ENCODE measurements at regions not wholly inside any gene's neighbourhood (a gene's known extent, or its start where the extent isn't known, plus 50 kb on each side); places are given as distances from the start of the nearest gene placed in this dataset.

- no peaks in the 10 kb centered on the region for H3K27me3 Mint-ChIP-seq (ENCODE audit: insufficient read depth)
- H3K9me3 Mint-ChIP-seq, result no peaks in the 10 kb centered on the region
- H3K4me3 ChIP-seq (ENCODE audit: low read length), result no peak overlapping the region
- peaks cover 4% of the 10 kb centered on the region for H3K36me3 ChIP-seq (ENCODE audit: control insufficient read depth, insufficient read depth, low read length)
- no peak for TF ChIP-seq CTCF (conservative IDR thresholded peaks at IDR 0.05)
- no peak overlapping the region for H3K27ac Mint-ChIP-seq
- DNase-seq, result no peak
- H3K27ac ChIP-seq (ENCODE audit: low read depth, low read length), result no peak overlapping the region
- no peak overlapping the region for H3K9ac ChIP-seq (ENCODE audit: extremely low read depth, low read length, poor library complexity, severe bottlenecking)
- peaks cover 4% of the 10 kb centered on the region for H3K4me1 Mint-ChIP-seq
- no peak overlapping the region for H3K4me3 Mint-ChIP-seq
- peaks cover 35% of the 10 kb centered on the region for H3K36me3 Mint-ChIP-seq (ENCODE audit: low read depth)
- no peaks in the 10 kb centered on the region for H3K27me3 ChIP-seq (ENCODE audit: control insufficient read depth, insufficient read depth, low read length, poor library complexity, severe bottlenecking)
- H3K9me3 ChIP-seq (ENCODE audit: control insufficient read depth, low read length), result no peaks in the 10 kb centered on the region
- H3K4me1 ChIP-seq (ENCODE audit: control insufficient read depth, insufficient read depth, low read length), result no peaks in the 10 kb centered on the region
- WGBS, 2 experiments (ENCODE audit: insufficient coverage in 1 of 2, insufficient read length in 1 of 2), result 87 to 90% methylated on average over 7 to 8 of the region's 8 CpGs
Measured at GRCh38 chr12:124413915-124414314, 119.0 kb downstream of the RFLNA start.

DNA sequence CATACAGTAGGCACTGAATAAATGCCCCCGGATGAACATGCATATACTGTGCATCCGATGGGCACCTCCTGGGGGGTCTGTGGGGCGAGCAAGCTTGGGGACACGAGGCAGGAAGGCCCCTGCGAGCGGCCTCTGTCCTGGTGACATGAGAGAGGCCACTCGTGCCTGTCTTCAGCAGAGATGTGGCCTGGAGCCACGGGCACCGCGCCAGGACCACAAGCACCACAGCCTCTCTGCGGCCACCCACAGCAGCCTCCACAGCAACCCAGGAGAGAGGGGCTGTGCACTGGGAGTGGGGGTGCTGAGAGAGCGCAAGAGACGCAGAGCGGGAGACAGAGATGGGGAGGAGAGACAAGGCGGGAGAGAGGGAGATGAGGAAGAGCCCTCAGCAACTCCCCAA lies 118.5 kb downstream of the RFLNA start:
- no peak for DNase-seq
- no peak overlapping the region for H3K27ac Mint-ChIP-seq
- H3K9me3 Mint-ChIP-seq, result no peaks in the 10 kb centered on the region

GRCh38 chr12:124412646-124413015 lies 117.7 kb downstream of the RFLNA start:
- Histone ChIP-seq H3K9me3 (ENCODE audit: control insufficient read depth, low read length) (no peaks in the 10 kb centered on the region), H3K27me3 (ENCODE audit: control insufficient read depth, insufficient read depth, low read length, poor library complexity, severe bottlenecking) (no peaks in the 10 kb centered on the region), H3K27ac (ENCODE audit: low read depth, low read length) (no peak overlapping the region), H3K4me1 (ENCODE audit: control insufficient read depth, insufficient read depth, low read length) (no peaks in the 10 kb centered on the region), H3K36me3 (ENCODE audit: control insufficient read depth, insufficient read depth, low read length) (peaks cover 4% of the 10 kb centered on the region), H3K9ac (ENCODE audit: extremely low read depth, low read length, poor library complexity, severe bottlenecking) (no peak overlapping the region), H3K4me3 (ENCODE audit: low read length) (no peak overlapping the region)
- Mint-ChIP-seq H3K27me3 (ENCODE audit: insufficient read depth) (no peaks in the 10 kb centered on the region), H3K36me3 (ENCODE audit: low read depth) (peaks cover 25% of the 10 kb centered on the region), H3K27ac (no peak overlapping the region), H3K4me1 (peaks cover 4% of the 10 kb centered on the region), H3K9me3 (no peaks in the 10 kb centered on the region), H3K4me3 (no peak overlapping the region)
- no peak for TF ChIP-seq CTCF (conservative IDR thresholded peaks at IDR 0.05)
- no peak for DNase-seq
- 95% methylated on average over 6 to 13 of the region's 13 CpGs for WGBS, 2 experiments (ENCODE audit: insufficient coverage in 1 of 2, insufficient read length in 1 of 2)

More for the DNA sequence above, 118.5 kb downstream of the RFLNA start:
- H3K36me3 Mint-ChIP-seq (ENCODE audit: low read depth), result peaks cover 32% of the 10 kb centered on the region
- H3K27me3 Mint-ChIP-seq (ENCODE audit: insufficient read depth), result no peaks in the 10 kb centered on the region
- no peaks in the 10 kb centered on the region for H3K9me3 ChIP-seq (ENCODE audit: control insufficient read depth, low read length)
- peaks cover 4% of the 10 kb centered on the region for H3K4me1 Mint-ChIP-seq
- no peak overlapping the region for H3K9ac ChIP-seq (ENCODE audit: extremely low read depth, low read length, poor library complexity, severe bottlenecking)
- no peak overlapping the region for H3K27ac ChIP-seq (ENCODE audit: low read depth, low read length)
- no peaks in the 10 kb centered on the region for H3K27me3 ChIP-seq (ENCODE audit: control insufficient read depth, insufficient read depth, low read length, poor library complexity, severe bottlenecking)
- no peak for TF ChIP-seq CTCF (conservative IDR thresholded peaks at IDR 0.05)
- no peak overlapping the region for H3K4me3 ChIP-seq (ENCODE audit: low read length)
- H3K36me3 ChIP-seq (ENCODE audit: control insufficient read depth, insufficient read depth, low read length), result peaks cover 4% of the 10 kb centered on the region
- no peak overlapping the region for H3K4me3 Mint-ChIP-seq
- 95% methylated on average over 7 to 15 of the region's 15 CpGs for WGBS, 2 experiments (ENCODE audit: insufficient coverage in 1 of 2, insufficient read length in 1 of 2)
- no peaks in the 10 kb centered on the region for H3K4me1 ChIP-seq (ENCODE audit: control insufficient read depth, insufficient read depth, low read length)

Data from endodermal cell (in vitro differentiated cells).